ENCODE measurements at regions not wholly inside any gene's neighbourhood (a gene's known extent, or its start where the extent isn't known, plus 50 kb on each side); places are given as distances from the start of the nearest gene placed in this dataset.

DNA sequence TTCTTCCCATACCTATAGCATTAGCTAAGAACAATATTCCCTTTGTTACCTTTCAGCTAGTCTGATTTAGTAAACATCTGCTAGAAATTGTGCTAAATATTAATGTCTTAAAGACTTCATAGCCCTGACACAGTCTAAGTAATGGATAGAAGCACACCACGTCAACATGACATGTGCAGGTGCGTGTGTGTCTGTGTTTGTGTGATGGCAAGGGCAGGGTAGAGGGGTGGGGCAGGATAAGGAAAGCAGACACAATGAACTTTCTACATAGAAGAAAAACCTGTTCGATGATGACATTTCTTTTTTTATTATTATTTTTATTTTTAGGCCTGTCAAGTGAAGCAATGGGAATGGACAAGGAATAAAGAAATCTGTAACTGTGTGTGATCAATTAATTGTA is 223.3 kb downstream of the NOL4 start:
- TF ChIP-seq, protein P1, sequence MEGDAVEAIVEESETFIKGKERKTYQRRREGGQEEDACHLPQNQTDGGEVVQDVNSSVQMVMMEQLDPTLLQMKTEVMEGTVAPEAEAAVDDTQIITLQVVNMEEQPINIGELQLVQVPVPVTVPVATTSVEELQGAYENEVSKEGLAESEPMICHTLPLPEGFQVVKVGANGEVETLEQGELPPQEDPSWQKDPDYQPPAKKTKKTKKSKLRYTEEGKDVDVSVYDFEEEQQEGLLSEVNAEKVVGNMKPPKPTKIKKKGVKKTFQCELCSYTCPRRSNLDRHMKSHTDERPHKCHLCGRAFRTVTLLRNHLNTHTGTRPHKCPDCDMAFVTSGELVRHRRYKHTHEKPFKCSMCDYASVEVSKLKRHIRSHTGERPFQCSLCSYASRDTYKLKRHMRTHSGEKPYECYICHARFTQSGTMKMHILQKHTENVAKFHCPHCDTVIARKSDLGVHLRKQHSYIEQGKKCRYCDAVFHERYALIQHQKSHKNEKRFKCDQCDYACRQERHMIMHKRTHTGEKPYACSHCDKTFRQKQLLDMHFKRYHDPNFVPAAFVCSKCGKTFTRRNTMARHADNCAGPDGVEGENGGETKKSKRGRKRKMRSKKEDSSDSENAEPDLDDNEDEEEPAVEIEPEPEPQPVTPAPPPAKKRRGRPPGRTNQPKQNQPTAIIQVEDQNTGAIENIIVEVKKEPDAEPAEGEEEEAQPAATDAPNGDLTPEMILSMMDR (IDR thresholded peaks at IDR 0.05): no peak
- no peak for TF ChIP-seq POLR2A (IDR thresholded peaks at IDR 0.05)

Measured in body of pancreas (tissue), 4 donors.